HG02840 (cell line): ENCODE measurements at regions not wholly inside any gene's neighbourhood (a gene's known extent, or its start where the extent isn't known, plus 50 kb on each side); places are given as distances from the start of the nearest gene placed in this dataset.

ENCODE experiments used
- ATAC-seq: cut with Tn5 transposase; IDR thresholded peaks from one replicate; pipeline ENCODE4 v1.9.1; 2021; ENCODE audit warnings: mild to moderate bottlenecking, moderate library complexity, moderate number of reproducible peaks; ENCODE audit not compliant: unreplicated experiment, low FRiP score

GRCh38 chr12:41897593-41897992 lies 247.1 kb downstream of the GXYLT1 start:
- no peak for ATAC-seq

GRCh38 chr12:41893491-41893890 lies 251.2 kb downstream of the GXYLT1 start:
- no peak for ATAC-seq

- no peak for ATAC-seq
These were observed 252.4 kb downstream of the GXYLT1 start for GRCh38 chr12:41892302-41892701.

- ATAC-seq, result no peak
These were observed 253.4 kb downstream of the GXYLT1 start for GRCh38 chr12:41891226-41891625.

GRCh38 chr12:41888285-41888684 lies 256.4 kb downstream of the GXYLT1 start:
- ATAC-seq, result no peak

GRCh38 chr12:41881891-41882805 lies 262.5 kb downstream of the GXYLT1 start:
- ATAC-seq, result no peak

GRCh38 chr12:41869432-41869831 lies 275.2 kb downstream of the GXYLT1 start:
- no peak for ATAC-seq

- ATAC-seq, result no peak
These were observed 277.7 kb downstream of the GXYLT1 start for GRCh38 chr12:41866878-41867430.

- no peak for ATAC-seq
These were observed 288.4 kb downstream of the GXYLT1 start for GRCh38 chr12:41856228-41856627.

GRCh38 chr12:41850046-41850445 lies 294.6 kb downstream of the GXYLT1 start:
- ATAC-seq, result no peak

GRCh38 chr12:41846718-41847117 lies 298.0 kb downstream of the GXYLT1 start:
- ATAC-seq, result no peak

GRCh38 chr12:41836416-41836815 lies 308.3 kb downstream of the GXYLT1 start:
- ATAC-seq, result no peak

- no peak for ATAC-seq
These were observed 309.1 kb downstream of the GXYLT1 start for GRCh38 chr12:41835556-41835955.

GRCh38 chr12:41819948-41820347 lies 324.7 kb downstream of the GXYLT1 start:
- ATAC-seq, result no peak

GRCh38 chr12:41804026-41804425 lies 340.6 kb downstream of the GXYLT1 start:
- ATAC-seq, result no peak

- ATAC-seq, result no peak
These were observed 341.9 kb downstream of the GXYLT1 start for GRCh38 chr12:41802803-41803202.

- no peak for ATAC-seq
These were observed 343.4 kb downstream of the GXYLT1 start for GRCh38 chr12:41801261-41801660.

- ATAC-seq, result no peak
These were observed 345.0 kb downstream of the GXYLT1 start for GRCh38 chr12:41799671-41800070.

- ATAC-seq, result no peak
These were observed 348.8 kb downstream of the GXYLT1 start for GRCh38 chr12:41795910-41796309.

- no peak for ATAC-seq
These were observed 349.5 kb downstream of the GXYLT1 start for GRCh38 chr12:41795051-41795600.

GRCh38 chr12:41794336-41794735 lies 350.3 kb downstream of the GXYLT1 start:
- ATAC-seq, result no peak

GRCh38 chr12:41784957-41785356 lies 359.7 kb downstream of the GXYLT1 start:
- ATAC-seq, result no peak
